GM06990 (cell line): ENCODE measurements at regions not wholly inside any gene's neighbourhood (a gene's known extent, or its start where the extent isn't known, plus 50 kb on each side); places are given as distances from the start of the nearest gene placed in this dataset.

Source experiments
- DNase-seq: peaks from one replicate; pipeline ENCODE4 v3.0.0-alpha.2; 2011; ENCODE audit not compliant: insufficient read length; ENCODE audit errors: extremely low read depth
- H3K27me3 ChIP-seq: replicated peaks from 2 replicates; pipeline ENCODE4 v1.6.0; 2011; ENCODE audit warnings: low read length; ENCODE audit not compliant: control insufficient read depth, insufficient read depth
- H3K36me3 ChIP-seq: 2 replicates; pipeline ENCODE4 v1.5.1; 2011; ENCODE audit warnings: low read length; ENCODE audit not compliant: control insufficient read depth, insufficient read depth
- H3K4me3 ChIP-seq: replicated peaks from 2 replicates; pipeline ENCODE4 v1.5.1; 2011; ENCODE audit warnings: low read depth, mild to moderate bottlenecking, control low read depth, low read length
- TF ChIP-seq, protein P1 (sequence below): IDR thresholded peaks from 2 replicates; pipeline ENCODE4 v1.5.1; 2011; ENCODE audit warnings: low read length, control low read depth, mild to moderate bottlenecking, inconsistent platforms; ENCODE audit not compliant: insufficient read depth, poor library complexity, severe bottlenecking

DNA sequence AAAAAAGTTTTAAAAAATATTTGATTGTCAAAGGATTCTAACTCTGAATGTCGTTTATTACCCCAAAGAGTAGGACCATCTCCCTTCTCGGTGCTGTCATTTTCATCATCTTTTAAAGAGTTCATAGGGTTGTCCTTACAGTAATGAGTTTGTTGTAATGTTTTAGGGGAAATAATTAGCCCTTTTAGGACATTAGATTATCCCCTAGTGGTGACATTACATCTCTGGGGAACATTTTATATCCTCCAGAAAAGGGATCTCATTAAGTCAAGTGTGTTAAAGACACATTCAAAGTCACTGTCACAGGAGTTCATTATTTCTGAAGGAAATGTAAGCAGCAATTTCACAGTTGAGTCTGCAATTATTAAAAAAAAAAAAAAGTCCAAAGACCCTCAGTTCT, 99.3 kb upstream of the GJB6 start:
- Histone ChIP-seq H3K36me3 (no peaks in the 10 kb centered on the region), H3K27me3 (no peaks in the 10 kb centered on the region), H3K4me3 (no peak overlapping the region)
- DNase-seq: no peak
- TF ChIP-seq, protein P1, sequence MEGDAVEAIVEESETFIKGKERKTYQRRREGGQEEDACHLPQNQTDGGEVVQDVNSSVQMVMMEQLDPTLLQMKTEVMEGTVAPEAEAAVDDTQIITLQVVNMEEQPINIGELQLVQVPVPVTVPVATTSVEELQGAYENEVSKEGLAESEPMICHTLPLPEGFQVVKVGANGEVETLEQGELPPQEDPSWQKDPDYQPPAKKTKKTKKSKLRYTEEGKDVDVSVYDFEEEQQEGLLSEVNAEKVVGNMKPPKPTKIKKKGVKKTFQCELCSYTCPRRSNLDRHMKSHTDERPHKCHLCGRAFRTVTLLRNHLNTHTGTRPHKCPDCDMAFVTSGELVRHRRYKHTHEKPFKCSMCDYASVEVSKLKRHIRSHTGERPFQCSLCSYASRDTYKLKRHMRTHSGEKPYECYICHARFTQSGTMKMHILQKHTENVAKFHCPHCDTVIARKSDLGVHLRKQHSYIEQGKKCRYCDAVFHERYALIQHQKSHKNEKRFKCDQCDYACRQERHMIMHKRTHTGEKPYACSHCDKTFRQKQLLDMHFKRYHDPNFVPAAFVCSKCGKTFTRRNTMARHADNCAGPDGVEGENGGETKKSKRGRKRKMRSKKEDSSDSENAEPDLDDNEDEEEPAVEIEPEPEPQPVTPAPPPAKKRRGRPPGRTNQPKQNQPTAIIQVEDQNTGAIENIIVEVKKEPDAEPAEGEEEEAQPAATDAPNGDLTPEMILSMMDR: no peak

DNA sequence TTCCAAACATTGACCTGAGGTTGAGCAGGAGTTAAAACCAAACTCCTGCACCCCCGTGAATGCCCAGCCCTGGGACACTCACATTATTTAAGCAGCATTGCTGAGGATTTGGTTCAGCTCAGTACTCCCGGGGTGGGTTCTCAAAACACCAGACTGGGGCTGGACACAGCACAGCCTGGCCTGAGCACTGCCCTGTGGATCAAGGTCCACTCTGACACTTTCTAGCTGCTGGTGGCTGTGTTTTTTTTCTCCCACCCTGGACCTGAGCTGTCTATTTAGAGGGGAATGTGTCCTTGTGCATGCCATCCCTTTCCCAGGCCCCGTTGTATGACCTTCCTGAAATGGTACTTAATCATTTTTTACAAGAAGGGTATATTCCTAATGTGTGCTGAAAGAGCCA, 94.7 kb upstream of the GJB6 start:
- no peak for DNase-seq
- H3K27me3 ChIP-seq: no peaks in the 10 kb centered on the region
- H3K36me3 ChIP-seq: no peaks in the 10 kb centered on the region
- H3K4me3 ChIP-seq: no peak overlapping the region
- TF ChIP-seq, protein P1: no peak

DNA sequence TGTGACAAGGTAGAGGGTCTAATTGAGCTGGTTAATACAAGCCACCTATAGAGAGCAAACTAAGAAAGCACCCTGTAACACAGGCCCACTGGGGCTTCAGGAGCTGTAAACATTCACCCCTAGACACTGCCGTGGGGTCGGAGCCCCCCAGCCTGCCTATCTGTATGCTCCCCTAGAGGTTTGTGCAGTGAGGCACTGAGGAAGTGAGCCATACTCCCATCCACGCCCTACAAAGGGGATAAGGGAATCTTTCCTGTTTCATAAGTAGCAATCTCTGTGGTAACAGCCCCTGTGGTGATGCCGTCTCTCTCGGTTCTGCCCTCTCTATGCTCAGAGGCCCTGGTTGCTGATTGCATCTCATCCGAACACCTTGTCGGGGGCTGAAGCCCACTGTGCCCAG, 94.2 kb upstream of the GJB6 start:
- TF ChIP-seq, protein P1: no peak
- H3K36me3 ChIP-seq: no peaks in the 10 kb centered on the region
- no peak for DNase-seq
- H3K4me3 ChIP-seq: no peak overlapping the region
- H3K27me3 ChIP-seq: no peaks in the 10 kb centered on the region

DNA sequence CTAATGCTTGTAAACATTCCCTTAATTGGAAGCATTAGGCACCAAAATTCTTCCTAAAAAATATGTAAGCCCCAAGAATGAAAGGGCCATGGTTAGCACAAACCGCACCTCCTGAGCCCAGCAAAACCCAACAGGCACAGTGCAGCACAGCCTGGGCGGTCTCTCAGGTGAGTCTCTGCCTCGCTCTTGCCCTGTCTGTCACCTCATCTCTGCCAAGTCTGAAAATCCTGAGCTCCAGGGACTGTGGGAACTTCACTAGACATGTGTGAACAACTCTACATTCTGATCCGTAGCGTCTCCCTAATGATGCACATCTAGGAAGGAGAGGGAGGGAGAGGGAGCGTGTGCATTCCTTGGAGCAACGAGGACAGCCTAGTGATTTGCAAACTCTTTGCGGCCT, 88.8 kb upstream of the GJB6 start:
- no peak for DNase-seq
- no peaks in the 10 kb centered on the region for H3K36me3 ChIP-seq
- H3K4me3 ChIP-seq: no peak overlapping the region
- no peaks in the 10 kb centered on the region; the same call in none of the 2 replicates for H3K27me3 ChIP-seq
- TF ChIP-seq, protein P1: no peak

DNA sequence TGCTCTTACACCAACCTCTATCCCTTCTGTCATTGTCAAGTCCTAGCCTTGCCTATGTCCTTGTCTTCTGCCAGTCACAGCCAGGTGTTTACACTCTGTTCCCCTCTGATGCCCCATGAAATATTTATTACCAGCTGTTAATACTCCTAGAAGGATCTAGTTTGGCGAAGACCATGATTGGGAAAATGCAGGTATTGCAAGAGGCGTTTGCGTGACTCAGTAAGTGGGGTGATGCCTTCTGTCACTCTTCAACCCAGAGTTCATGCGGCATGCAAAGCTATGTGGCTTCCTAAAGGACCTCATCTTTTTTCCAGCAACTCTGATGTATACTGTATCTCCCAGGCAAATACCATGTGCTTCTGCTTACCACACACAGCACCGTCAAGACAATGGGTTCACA, 81.8 kb upstream of the GJB6 start:
- H3K4me3 ChIP-seq: no peak overlapping the region
- no peak for DNase-seq
- TF ChIP-seq, protein P1: no peak
- no peaks in the 10 kb centered on the region for H3K36me3 ChIP-seq
- H3K27me3 ChIP-seq: peaks cover 2% of the 10 kb centered on the region

DNA sequence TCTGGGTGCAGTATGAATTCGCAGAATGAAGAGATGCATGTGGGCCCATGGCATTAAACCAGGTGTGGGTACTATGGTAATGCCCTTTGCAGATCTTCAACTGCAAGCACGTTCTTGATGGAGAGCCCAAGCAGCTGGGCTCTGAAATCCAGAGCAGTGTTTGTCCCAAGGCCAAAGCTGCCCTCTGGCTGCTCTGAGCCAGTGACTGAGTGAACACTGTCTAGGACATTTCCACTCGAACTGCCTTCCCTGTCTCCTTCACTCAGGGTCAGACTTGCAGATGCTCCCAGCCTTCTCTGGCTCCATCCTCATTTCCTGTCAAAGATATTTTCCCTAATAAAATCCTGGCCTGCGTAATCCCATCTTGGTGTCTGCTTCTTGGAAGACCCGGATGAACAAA, 80.2 kb upstream of the GJB6 start:
- TF ChIP-seq, protein P1: no peak
- Histone ChIP-seq H3K27me3 (peaks cover 2% of the 10 kb centered on the region), H3K4me3 (no peak overlapping the region), H3K36me3 (no peaks in the 10 kb centered on the region)
- no peak for DNase-seq
